Vagina (tissue), 2 donors: ENCODE measurements at regions not wholly inside any gene's neighbourhood (a gene's known extent, or its start where the extent isn't known, plus 50 kb on each side); places are given as distances from the start of the nearest gene placed in this dataset.

Source experiments
- DNase-seq, 2 donors: peaks; one replicate each; pipeline ENCODE4 v3.0.0-alpha.2; 2017; ENCODE audit errors: extremely low spot score in 2 of 2
- H3K27ac ChIP-seq: fragments of 200-600 bp; sonication (generic); one replicate; pipeline ENCODE4 v1.5.1; 2019
- H3K27me3 ChIP-seq: fragments of 200-600 bp; sonication (generic); one replicate; pipeline ENCODE4 v1.5.1; 2019
- H3K36me3 ChIP-seq, 2 donors: fragments of 200-600 bp; sonication (generic); one replicate each; pipeline ENCODE4 v1.5.1; 2017 to 2019
- H3K4me1 ChIP-seq: fragments of 200-600 bp; sonication (generic); one replicate; pipeline ENCODE4 v1.5.1; 2019
- H3K4me3 ChIP-seq, 2 donors: fragments of 200-600 bp; sonication (generic); 1 replicate in 1 of 2; 2 replicates in 1 of 2; pipeline ENCODE4 v1.5.1; 2016 to 2019
- H3K9me3 ChIP-seq: fragments of 200-600 bp; sonication (generic); one replicate; pipeline ENCODE4 v1.5.1; 2019
- CTCF ChIP-seq, 3 experiments: fragments of 450-650 bp in 2 of 3; fragments of 200-600 bp in 1 of 3; sonication (generic) in 1 of 3; IDR thresholded peaks; one replicate each; pipeline ENCODE4 v1.5.1; 2017 to 2019; ENCODE audit warnings: antibody characterized with exemption in 3 of 3, mild to moderate bottlenecking in 2 of 3, moderate library complexity in 2 of 3
- POLR2A ChIP-seq, 2 donors: fragments of 450-650 bp; IDR thresholded peaks; one replicate each; pipeline ENCODE4 v1.6.1; 2017; ENCODE audit warnings: antibody characterized with exemption in 2 of 2, mild to moderate bottlenecking in 2 of 2, moderate library complexity in 2 of 2
- POLR2AphosphoS5 ChIP-seq, 2 donors: sonication (generic); formaldehyde crosslinking; IDR thresholded peaks; one replicate each; pipeline ENCODE4 v1.9.0; 2017; ENCODE audit warnings: antibody characterized with exemption in 2 of 2, mild to moderate bottlenecking in 2 of 2, low read depth in 1 of 2; ENCODE audit not compliant: insufficient read depth in 1 of 2
- intact Hi-C: fragments of 100-400 bp; cut with DNase I; formaldehyde crosslinking; loops from one replicate; pipeline ENCODE4 v1.15.1; 2023

- H3K36me3 ChIP-seq = no peaks in the 10 kb centered on the region
- no peak overlapping the region for H3K27ac ChIP-seq
- no peaks in the 10 kb centered on the region for H3K27me3 ChIP-seq
- no peaks in the 10 kb centered on the region for H3K9me3 ChIP-seq
- TF ChIP-seq POLR2A (IDR thresholded peaks at IDR 0.05) (no peak), CTCF (IDR thresholded peaks at IDR 0.05) (peak in 1 of 3 experiments; percentile 23)
- intact Hi-C loops = no loop called here
- H3K4me3 ChIP-seq = no peak overlapping the region
- no peak for DNase-seq
- H3K4me1 ChIP-seq = no peaks in the 10 kb centered on the region
Measured at GRCh38 chr13:24627090-24627714, 53.0 kb upstream of the ATP12A start.

GRCh38 chr13:24627946-24628345 lies 52.3 kb upstream of the ATP12A start:
- H3K9me3 ChIP-seq = no peaks in the 10 kb centered on the region
- no peak overlapping the region for H3K27ac ChIP-seq
- H3K4me1 ChIP-seq = no peaks in the 10 kb centered on the region
- H3K36me3 ChIP-seq = no peaks in the 10 kb centered on the region
- intact Hi-C loops = no loop called here
- H3K27me3 ChIP-seq = no peaks in the 10 kb centered on the region
- no peak overlapping the region for H3K4me3 ChIP-seq
- no peak for TF ChIP-seq CTCF (IDR thresholded peaks at IDR 0.05)
- TF ChIP-seq POLR2A (IDR thresholded peaks at IDR 0.05) = no peak
- TF ChIP-seq POLR2AphosphoS5 (IDR thresholded peaks at IDR 0.05; ENCODE audit: insufficient read depth in 1 of 2, low read depth in 1 of 2) = no peak
- no peak for DNase-seq

- no peaks in the 10 kb centered on the region for H3K4me1 ChIP-seq
Measured at GRCh38 chr13:24629320-24629719, 50.9 kb upstream of the ATP12A start.

GRCh38 chr13:24630121-24630520 lies 50.1 kb upstream of the ATP12A start:
- Histone ChIP-seq H3K4me1 (no peaks in the 10 kb centered on the region), H3K27me3 (no peaks in the 10 kb centered on the region), H3K36me3 (no peaks in the 10 kb centered on the region), H3K4me3 (no peak overlapping the region), H3K27ac (no peak overlapping the region), H3K9me3 (no peaks in the 10 kb centered on the region)
- intact Hi-C loops = no loop called here
- no peak for TF ChIP-seq POLR2AphosphoS5 (IDR thresholded peaks at IDR 0.05; ENCODE audit: insufficient read depth in 1 of 2, low read depth in 1 of 2)
- TF ChIP-seq POLR2A (IDR thresholded peaks at IDR 0.05) = no peak
- TF ChIP-seq CTCF (IDR thresholded peaks at IDR 0.05) = no peak
- DNase-seq = no peak

More at GRCh38 chr13:24629320-24629719, 50.9 kb upstream of the ATP12A start:
- no peak for TF ChIP-seq POLR2AphosphoS5 (IDR thresholded peaks at IDR 0.05; ENCODE audit: insufficient read depth in 1 of 2, low read depth in 1 of 2)
- TF ChIP-seq POLR2A (IDR thresholded peaks at IDR 0.05) = no peak
- TF ChIP-seq CTCF (IDR thresholded peaks at IDR 0.05) = no peak
- no peaks in the 10 kb centered on the region for H3K9me3 ChIP-seq
- H3K36me3 ChIP-seq = no peaks in the 10 kb centered on the region
- H3K27me3 ChIP-seq = no peaks in the 10 kb centered on the region
- DNase-seq = no peak
- intact Hi-C loops = no loop called here
- H3K27ac ChIP-seq = no peak overlapping the region
- H3K4me3 ChIP-seq = no peak overlapping the region
